IMR-90 (cell line): ENCODE measurements at regions not wholly inside any gene's neighbourhood (a gene's known extent, or its start where the extent isn't known, plus 50 kb on each side); places are given as distances from the start of the nearest gene placed in this dataset.

Source experiments
- ATAC-seq: fragments of 200-7000 bp; cut with Tn5 transposase; 2 replicates; pipeline ENCODE4 v1.9.1; 2020; ENCODE audit warnings: low read depth, mild to moderate bottlenecking, moderate library complexity
- BruUV-seq: library from RNA; stranded (reverse); fragments of 400-500 nt; replicated peaks from 2 replicates; lab custom pipeline; 2021; lab: Mats Ljungman, UMichigan
- CTCF ChIA-PET: fragments of 300-600 bp; formaldehyde crosslinking; extraction: SDS; loops from one replicate; lab custom pipeline; 2021; ENCODE audit warnings: antibody characterized with exemption; lab: Yijun Ruan, JAX
- POLR2A ChIA-PET: fragments of 300-600 bp; sonication (Branson Sonifier 250); formaldehyde crosslinking; loops from one replicate; lab custom pipeline; 2022; ENCODE audit warnings: antibody characterized with exemption; ENCODE audit not compliant: unreplicated experiment; lab: Charles Lee
- DNase-seq: peaks from one replicate; pipeline ENCODE4 v3.0.0; 2013
- H2AFZ ChIP-seq: replicated peaks from 2 replicates; pipeline ENCODE3; 2013; ENCODE audit warnings: low read length, mild to moderate bottlenecking; ENCODE audit not compliant: poor library complexity
- H2AK5ac ChIP-seq: 2 replicates; pipeline ENCODE4 v1.6.1; 2013; ENCODE audit warnings: low read depth, low read length, inconsistent platforms
- H2AK9ac ChIP-seq: replicated peaks from 2 replicates; pipeline ENCODE3; 2013; ENCODE audit warnings: mild to moderate bottlenecking, low read depth, low read length, moderate library complexity; ENCODE audit not compliant: poor library complexity
- H2BK120ac ChIP-seq: 2 replicates; pipeline ENCODE4 v1.6.1; 2013; ENCODE audit warnings: low read depth, low read length, inconsistent platforms
- H2BK15ac ChIP-seq: 3 replicates; pipeline ENCODE4 v1.6.1; 2013; ENCODE audit warnings: low read depth, low read length, inconsistent platforms
- H2BK20ac ChIP-seq: 2 replicates; pipeline ENCODE4 v1.6.1; 2013; ENCODE audit warnings: low read depth, mild to moderate bottlenecking, inconsistent platforms, low read length, moderate library complexity
- H2BK5ac ChIP-seq: 2 replicates; pipeline ENCODE4 v1.6.1; 2013; ENCODE audit warnings: mild to moderate bottlenecking, low read depth, low read length, inconsistent platforms; ENCODE audit not compliant: poor library complexity, severe bottlenecking
- H3K14ac ChIP-seq: replicated peaks from 2 replicates; pipeline ENCODE4 v1.6.1; 2013; ENCODE audit warnings: low read depth, low read length, inconsistent platforms
- H3K18ac ChIP-seq: 2 replicates; pipeline ENCODE4 v1.6.1; 2013; ENCODE audit warnings: low read depth, low read length, control low read depth
- H3K23ac ChIP-seq: 2 replicates; pipeline ENCODE4 v1.6.1; 2013; ENCODE audit warnings: low read depth, low read length, inconsistent platforms
- H3K27ac ChIP-seq: 2 replicates; pipeline ENCODE4 v1.5.1; 2013; ENCODE audit warnings: mild to moderate bottlenecking, control low read depth, low read length; ENCODE audit not compliant: insufficient read depth
- H3K27me3 ChIP-seq: 2 replicates; pipeline ENCODE4 v1.6.1; 2013; ENCODE audit warnings: low read length; ENCODE audit not compliant: control insufficient read depth, insufficient read depth
- H3K36me3 ChIP-seq: 2 replicates; pipeline ENCODE4 v1.6.1; 2013; ENCODE audit warnings: low read length, mixed read lengths; ENCODE audit not compliant: control insufficient read depth, insufficient read depth
- H3K4ac ChIP-seq: 2 replicates; pipeline ENCODE4 v1.6.1; 2013; ENCODE audit warnings: low read depth, low read length, inconsistent platforms
- H3K4me1 ChIP-seq: 2 replicates; pipeline ENCODE4 v1.6.1; 2013; ENCODE audit warnings: low read length, mixed read lengths; ENCODE audit not compliant: control insufficient read depth, insufficient read depth
- H3K4me2 ChIP-seq: 2 replicates; pipeline ENCODE4 v1.6.1; 2013; ENCODE audit warnings: low read depth, mild to moderate bottlenecking, control low read depth, low read length, moderate library complexity
- H3K4me3 ChIP-seq: 2 replicates; pipeline ENCODE4 v1.5.1; 2013; ENCODE audit warnings: low read depth, mild to moderate bottlenecking, control low read depth, low read length, moderate library complexity; ENCODE audit not compliant: insufficient read depth
- H3K56ac ChIP-seq: 2 replicates; pipeline ENCODE4 v1.6.1; 2013; ENCODE audit warnings: low read length, inconsistent platforms; ENCODE audit not compliant: insufficient read depth; ENCODE audit errors: extremely low read depth
- H3K79me1 ChIP-seq, 2 experiments: 2 replicates each; pipeline ENCODE4 v1.6.1; 2013; ENCODE audit warnings: low read length in 2 of 2, inconsistent platforms in 1 of 2, low read depth in 1 of 2
- H3K9ac ChIP-seq: 2 replicates; pipeline ENCODE4 v1.6.1; 2013; ENCODE audit warnings: low read depth, low read length, control low read depth
- H3K9me1 ChIP-seq: 2 replicates; pipeline ENCODE4 v1.6.1; 2013; ENCODE audit warnings: low read length, inconsistent platforms; ENCODE audit not compliant: insufficient read depth
- H3K9me3 ChIP-seq: 2 replicates; pipeline ENCODE4 v1.6.1; 2013; ENCODE audit warnings: low read length; ENCODE audit not compliant: control insufficient read depth, insufficient read depth
- H4K20me1 ChIP-seq: 2 replicates; pipeline ENCODE4 v1.6.1; 2013; ENCODE audit warnings: low read length, inconsistent platforms; ENCODE audit not compliant: insufficient read depth
- H4K5ac ChIP-seq: 2 replicates; pipeline ENCODE4 v1.6.1; 2013; ENCODE audit warnings: mild to moderate bottlenecking, low read depth, low read length, control low read depth
- H4K8ac ChIP-seq, 2 experiments: 2 replicates each; pipeline ENCODE4 v1.6.1; 2013; ENCODE audit warnings: low read depth in 2 of 2, low read length in 2 of 2, control low read depth in 1 of 2, inconsistent platforms in 1 of 2
- H4K91ac ChIP-seq: 2 replicates; pipeline ENCODE4 v1.6.1; 2013; ENCODE audit warnings: low read depth, low read length, inconsistent platforms; ENCODE audit not compliant: insufficient read depth
- BHLHE40 ChIP-seq: fragments of 150-350 bp; IDR thresholded peaks from 2 replicates; pipeline ENCODE4 v1.6.1; 2016; ENCODE audit warnings: mild to moderate bottlenecking, low read depth, low read length
- CEBPB ChIP-seq: IDR thresholded peaks from 2 replicates; pipeline ENCODE4 v1.6.1; 2012; ENCODE audit warnings: low read depth, low read length, improper control_type of control experiment
- CHD1 ChIP-seq: IDR thresholded peaks from 2 replicates; pipeline ENCODE4 v1.6.1; 2012; ENCODE audit warnings: low read depth, low read length, improper control_type of control experiment
- CTCF ChIP-seq: conservative IDR thresholded peaks from 2 replicates; pipeline ENCODE4 v1.5.1; 2012; ENCODE audit warnings: mild to moderate bottlenecking, low read depth, low read length, improper control_type of control experiment
- ELK1 ChIP-seq: fragments of 150-350 bp; IDR thresholded peaks from 2 replicates; pipeline ENCODE4 v1.6.1; 2016; ENCODE audit warnings: low read depth, mild to moderate bottlenecking, low read length, moderate library complexity, borderline replicate concordance
- FOS ChIP-seq: fragments of 150-350 bp; IDR thresholded peaks from 2 replicates; pipeline ENCODE4 v1.6.1; 2016; ENCODE audit warnings: low read depth, low read length
- MAFK ChIP-seq: IDR thresholded peaks from 2 replicates; pipeline ENCODE4 v1.6.1; 2012; ENCODE audit warnings: low read depth, low read length, improper control_type of control experiment
- MAZ ChIP-seq: IDR thresholded peaks from 2 replicates; pipeline ENCODE4 v1.6.1; 2012; ENCODE audit warnings: low read depth, mild to moderate bottlenecking, low read length, improper control_type of control experiment, moderate library complexity, borderline replicate concordance
- MXI1 ChIP-seq: IDR thresholded peaks from 2 replicates; pipeline ENCODE4 v1.6.1; 2012; ENCODE audit warnings: low read depth, mild to moderate bottlenecking, low read length, moderate library complexity, borderline replicate concordance
- NFE2L2 ChIP-seq: fragments of 150-350 bp; IDR thresholded peaks from 2 replicates; pipeline ENCODE4 v1.6.1; 2016; ENCODE audit warnings: low read depth, mild to moderate bottlenecking, low read length
- POLR2A ChIP-seq: IDR thresholded peaks from 2 replicates; pipeline ENCODE4 v1.6.1; 2012; ENCODE audit warnings: mild to moderate bottlenecking, low read depth, low read length
- RAD21 ChIP-seq: IDR thresholded peaks from 2 replicates; pipeline ENCODE4 v1.6.1; 2012; ENCODE audit warnings: low read length, improper control_type of control experiment
- RCOR1 ChIP-seq: IDR thresholded peaks from 2 replicates; pipeline ENCODE4 v1.6.1; 2012; ENCODE audit warnings: mild to moderate bottlenecking, low read length, improper control_type of control experiment; ENCODE audit not compliant: insufficient replicate concordance
- RFX5 ChIP-seq: IDR thresholded peaks from 2 replicates; pipeline ENCODE4 v1.8.0; 2012; ENCODE audit warnings: low read depth, mild to moderate bottlenecking, low read length, moderate library complexity
- SMC3 ChIP-seq: fragments of 150-350 bp; IDR thresholded peaks from 2 replicates; pipeline ENCODE4 v1.6.1; 2016; ENCODE audit warnings: low read depth, mild to moderate bottlenecking, antibody characterized with exemption, low read length, moderate library complexity
- USF2 ChIP-seq: fragments of 150-350 bp; IDR thresholded peaks from 2 replicates; pipeline ENCODE4 v1.6.1; 2017; ENCODE audit warnings: mild to moderate bottlenecking, antibody characterized with exemption, low read length, low read depth
- WGBS, 2 experiments: methylation state at CpG; one replicate each; pipeline versions ENCODE4 v1.1.5 to v1.1.7; 2013; ENCODE audit warnings: missing lambda C conversion rate in 2 of 2; ENCODE audit not compliant: insufficient read length in 1 of 2; ENCODE audit errors: extremely low coverage in 2 of 2; 5-methylcytosine and 5-hydroxymethylcytosine counted together
- dilution Hi-C: fragments of 300-500 bp; cut with HindIII; formaldehyde crosslinking; loops from one replicate; pipeline ENCODE4 v1.14.3; 2018; ENCODE audit warnings: low sequenced_read_pairs; ENCODE audit not compliant: unreplicated experiment
- in situ Hi-C: fragments of 300-500 bp; cut with MboI; formaldehyde crosslinking; loops from 3 replicates; pipeline ENCODE4 v1.14.3; 2019; ENCODE audit warnings: low sequenced_read_pairs, inconsistent platforms, mixed read lengths
- intact Hi-C: fragments of 100-400 bp; cut with micrococcal nuclease; formaldehyde crosslinking; loops from 2 replicates; pipeline ENCODE4 v1.10.0; 2022

- H3K18ac ChIP-seq = no peak overlapping the region
- H2BK15ac ChIP-seq = no peak overlapping the region
- H4K8ac ChIP-seq = no peak overlapping the region
- H3K4ac ChIP-seq = no peak overlapping the region
- H3K56ac ChIP-seq = no peak overlapping the region
- ATAC-seq = no peak
- no peak overlapping the region for H2BK20ac ChIP-seq
- ChIA-PET CTCF (no interaction called here), POLR2A (no interaction called here)
- no peaks in the 10 kb centered on the region for H4K20me1 ChIP-seq
- no peak overlapping the region for H4K91ac ChIP-seq
- peaks cover 36% of the 10 kb centered on the region for H3K9me3 ChIP-seq
- no peak overlapping the region for H2BK5ac ChIP-seq
- no peaks in the 10 kb centered on the region for H3K4me1 ChIP-seq
- WGBS, 2 experiments = 58% methylated on average over 14 of the region's 30 CpGs; no CpG with 5 or more reads in 1 of the 2 experiments
- no peak overlapping the region for H2AFZ ChIP-seq
- H3K79me1 ChIP-seq = no peaks in the 10 kb centered on the region
- no peak overlapping the region for H3K4me2 ChIP-seq
- BruUV-seq = no TSS peak
- H2BK120ac ChIP-seq = no peak overlapping the region
- H4K5ac ChIP-seq = no peak overlapping the region
- intact Hi-C loops = no loop called here
- TF ChIP-seq MAZ (no peak), CHD1 (no peak), MAFK (no peak), RFX5 (no peak), RAD21 (no peak), ELK1 (no peak), RCOR1 (no peak), MXI1 (no peak), CTCF (no peak), CEBPB (no peak), USF2 (no peak), SMC3 (no peak), NFE2L2 (no peak), POLR2A (no peak), FOS (no peak), BHLHE40 (no peak)
- DNase-seq = no peak
- H3K14ac ChIP-seq = no peak overlapping the region
- H2AK9ac ChIP-seq = no peak overlapping the region
- dilution Hi-C loops = no loop called here
- H3K27ac ChIP-seq = no peak overlapping the region
- in situ Hi-C loops = no loop called here
- no peaks in the 10 kb centered on the region for H3K9me1 ChIP-seq
- no peaks in the 10 kb centered on the region for H3K27me3 ChIP-seq
- no peak overlapping the region for H3K23ac ChIP-seq
- no peak overlapping the region for H2AK5ac ChIP-seq
- H3K4me3 ChIP-seq = no peak overlapping the region
- no peaks in the 10 kb centered on the region for H3K36me3 ChIP-seq
- H3K9ac ChIP-seq = no peak overlapping the region
These were observed 303.1 kb upstream of the IRX4 start for GRCh38 chr5:2185646-2186471.
